ENCODE measurements at regions not wholly inside any gene's neighbourhood (a gene's known extent, or its start where the extent isn't known, plus 50 kb on each side); places are given as distances from the start of the nearest gene placed in this dataset.

DNA sequence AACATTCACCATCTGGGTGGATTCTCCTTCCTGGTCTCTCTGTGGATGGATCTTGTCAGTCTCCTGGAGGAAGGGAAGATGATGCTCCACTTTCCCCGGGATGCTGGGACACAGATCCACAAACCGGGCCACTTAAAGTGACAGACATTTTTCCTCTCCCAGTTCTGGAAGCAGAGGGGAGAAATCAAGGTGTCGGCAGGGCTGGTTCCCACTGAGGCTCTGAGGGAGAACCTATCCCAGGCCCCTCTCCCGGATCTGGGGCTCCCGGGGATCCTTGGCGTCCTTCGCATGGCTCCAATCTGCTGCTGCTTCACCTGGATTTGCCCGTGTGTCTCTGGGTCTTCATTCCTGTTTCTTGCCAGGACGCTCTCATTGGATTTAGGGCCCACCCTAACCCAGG, 263.1 kb upstream of the TNRC6C start:
- Histone ChIP-seq H3K79me1 (ENCODE audit: low read depth, low read length) (no peaks in the 10 kb centered on the region), H2AFZ (ENCODE audit: low read length) (no peak overlapping the region), H3K4me2 (ENCODE audit: insufficient read depth, low read length, poor library complexity, severe bottlenecking) (no peak overlapping the region), H3K27ac (replicated peaks; ENCODE audit: low read length) (no peak overlapping the region), H2BK120ac (ENCODE audit: low read depth, low read length) (no peak overlapping the region), H4K8ac (ENCODE audit: low read depth, low read length) (no peak overlapping the region), H3K9ac (ENCODE audit: low read depth, low read length, poor library complexity) (no peak overlapping the region), H4K91ac (ENCODE audit: low read depth, low read length, poor library complexity) (no peak overlapping the region), H3K4me1 (ENCODE audit: control insufficient read depth in 2 of 2, insufficient read depth in 1 of 2, low read depth in 1 of 2, low read length in 2 of 2) (peaks cover 7 to 12% of the 10 kb centered on the region in 2 donors), H3K23ac (ENCODE audit: low read depth, low read length, poor library complexity) (no peak overlapping the region), H3K4ac (ENCODE audit: low read length) (no peak overlapping the region), H3K18ac (ENCODE audit: low read length) (peak overlapping the region; percentile 65), H3K4me3 (ENCODE audit: low read length in 2 of 2) (no peak overlapping the region), H3K14ac (ENCODE audit: low read length) (no peak overlapping the region), H3K27me3 (ENCODE audit: control insufficient read depth in 3 of 3, insufficient read depth in 3 of 3, low read depth in 1 of 3, low read length in 3 of 3) (peaks cover 0 to 87% (median 6%) of the 10 kb centered on the region in 3 experiments), H3K36me3 (replicated peaks in 1 of 2; ENCODE audit: control insufficient read depth in 2 of 2, insufficient read depth in 2 of 2, low read length in 2 of 2) (no peaks in the 10 kb centered on the region), H2BK15ac (ENCODE audit: low read length) (no peak overlapping the region), H2BK12ac (ENCODE audit: low read length) (no peak overlapping the region), H2BK5ac (ENCODE audit: low read length) (peak overlapping the region; percentile 84), H3K9me3 (replicated peaks in 1 of 2; ENCODE audit: control insufficient read depth in 2 of 2, insufficient read depth in 1 of 2, low read depth in 1 of 2, low read length in 2 of 2) (peaks cover 0 to 2% of the 10 kb centered on the region in 2 donors), H2AK5ac (ENCODE audit: low read depth, low read length) (peak overlapping the region; percentile 30)
- DNase-seq (ENCODE audit: low spot score): no peak
- no CpG with 5 or more reads among the region's 9 CpGs for WGBS, 2 donors (ENCODE audit: extremely low coverage in 2 of 2, insufficient read length in 2 of 2, insufficient replicate concordance in 1 of 2)

DNA sequence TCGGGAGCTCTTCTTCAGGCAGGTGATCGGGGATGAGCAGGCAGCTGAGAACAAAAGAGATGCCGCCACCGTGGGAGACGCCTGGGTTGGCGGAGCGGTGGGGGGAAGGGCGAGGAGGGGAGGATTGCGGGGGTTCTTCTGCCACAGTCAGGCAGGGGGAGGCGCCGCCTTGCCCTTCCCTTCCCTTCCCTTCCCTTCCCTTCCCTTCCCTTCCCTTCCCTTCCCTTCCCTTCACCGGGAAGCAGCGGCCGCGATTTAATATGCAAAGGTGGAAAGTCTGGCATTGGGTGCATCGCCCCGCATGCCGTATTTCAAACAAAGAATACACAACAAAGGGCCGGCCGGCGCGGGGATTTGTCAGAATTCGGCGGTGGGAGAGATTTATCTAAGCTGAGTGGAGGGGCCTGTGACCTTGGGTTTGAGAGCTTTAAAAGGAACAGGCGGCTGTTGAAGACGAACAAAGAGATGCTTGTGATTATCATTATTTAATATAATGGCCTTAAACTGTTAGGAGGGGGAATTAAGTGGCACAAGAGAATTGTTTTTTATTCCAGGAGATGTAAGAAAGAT, 262.3 kb upstream of the TNRC6C start:
- Histone ChIP-seq H4K8ac (ENCODE audit: low read depth, low read length) (no peak overlapping the region), H3K18ac (ENCODE audit: low read length) (no peak overlapping the region), H3K27me3 (ENCODE audit: control insufficient read depth in 3 of 3, insufficient read depth in 3 of 3, low read depth in 1 of 3, low read length in 3 of 3) (peaks cover 0 to 82% (median 6%) of the 10 kb centered on the region in 3 experiments), H3K36me3 (replicated peaks in 1 of 2; ENCODE audit: control insufficient read depth in 2 of 2, insufficient read depth in 2 of 2, low read length in 2 of 2) (no peaks in the 10 kb centered on the region), H2BK5ac (ENCODE audit: low read length) (no peak overlapping the region), H3K4me1 (ENCODE audit: control insufficient read depth in 2 of 2, insufficient read depth in 1 of 2, low read depth in 1 of 2, low read length in 2 of 2) (peaks cover 7 to 12% of the 10 kb centered on the region in 2 donors), H2BK15ac (ENCODE audit: low read length) (no peak overlapping the region), H2AFZ (ENCODE audit: low read length) (peak overlapping the region; percentile 81), H2BK12ac (ENCODE audit: low read length) (no peak overlapping the region), H3K27ac (replicated peaks; ENCODE audit: low read length) (no peak overlapping the region), H2AK5ac (ENCODE audit: low read depth, low read length) (peak overlapping the region; percentile 30), H3K23ac (ENCODE audit: low read depth, low read length, poor library complexity) (no peak overlapping the region), H3K4me3 (ENCODE audit: low read length in 2 of 2) (no peak overlapping the region), H3K4ac (ENCODE audit: low read length) (no peak overlapping the region), H3K4me2 (ENCODE audit: insufficient read depth, low read length, poor library complexity, severe bottlenecking) (peak overlapping the region; percentile 43), H4K91ac (ENCODE audit: low read depth, low read length, poor library complexity) (no peak overlapping the region), H2BK120ac (ENCODE audit: low read depth, low read length) (no peak overlapping the region), H3K9ac (ENCODE audit: low read depth, low read length, poor library complexity) (peak overlapping the region; percentile 50), H3K9me3 (replicated peaks in 1 of 2; ENCODE audit: control insufficient read depth in 2 of 2, insufficient read depth in 1 of 2, low read depth in 1 of 2, low read length in 2 of 2) (peaks cover 0 to 2% of the 10 kb centered on the region in 2 donors), H3K79me1 (ENCODE audit: low read depth, low read length) (no peaks in the 10 kb centered on the region), H3K14ac (ENCODE audit: low read length) (no peak overlapping the region)
- WGBS, 2 donors (ENCODE audit: extremely low coverage in 2 of 2, insufficient read length in 2 of 2, insufficient replicate concordance in 1 of 2): no CpG with 5 or more reads among the region's 26 CpGs
- peak; percentile 26 for DNase-seq (ENCODE audit: low spot score)

DNA sequence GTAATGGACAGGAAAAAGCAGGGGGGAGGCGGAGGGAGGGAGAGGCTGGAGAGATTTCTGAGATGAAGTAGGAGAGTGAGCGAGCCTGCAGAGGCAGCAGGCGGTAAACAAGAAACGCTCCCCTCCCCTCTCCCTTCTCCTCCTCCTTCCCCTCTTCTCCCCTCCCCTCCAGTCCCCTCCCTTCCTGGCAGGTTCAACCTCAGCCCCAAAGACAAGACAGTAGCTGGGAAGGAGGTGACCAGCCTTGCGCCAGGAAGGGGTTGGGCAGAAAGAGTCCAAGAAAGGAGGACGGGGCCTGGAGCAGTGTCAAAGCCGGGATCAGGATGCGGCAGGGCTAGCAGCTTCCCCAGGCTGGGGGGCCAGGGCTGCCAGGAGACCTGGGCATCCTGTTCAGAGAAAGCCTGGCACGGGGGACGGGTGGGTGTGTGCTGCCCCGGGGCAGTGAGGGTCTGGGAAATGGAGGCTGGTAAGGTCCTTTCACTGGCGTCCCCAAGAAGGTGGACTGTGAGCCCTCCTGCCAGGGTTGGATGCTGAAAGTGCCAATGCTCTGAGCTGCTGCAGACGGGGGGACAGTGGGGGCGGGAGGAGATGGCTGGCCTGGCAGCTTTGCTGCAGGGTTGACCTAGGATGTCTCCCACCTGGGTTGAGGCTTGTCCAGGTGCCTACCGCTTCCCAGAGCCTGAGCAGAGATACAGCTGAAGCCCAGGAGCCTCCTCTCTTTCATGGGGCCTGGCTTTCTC, 261.6 kb upstream of the TNRC6C start:
- Histone ChIP-seq H2BK120ac (ENCODE audit: low read depth, low read length) (no peak overlapping the region), H3K27me3 (ENCODE audit: control insufficient read depth in 3 of 3, insufficient read depth in 3 of 3, low read depth in 1 of 3, low read length in 3 of 3) (peaks cover 0 to 75% (median 6%) of the 10 kb centered on the region in 3 experiments), H2AK5ac (ENCODE audit: low read depth, low read length) (peak overlapping the region; percentile 84), H2BK12ac (ENCODE audit: low read length) (peak overlapping the region; percentile 47), H2AFZ (ENCODE audit: low read length) (peak overlapping the region; percentile 81), H4K8ac (ENCODE audit: low read depth, low read length) (no peak overlapping the region), H3K4me3 (ENCODE audit: low read length in 2 of 2) (no peak overlapping the region), H3K79me1 (ENCODE audit: low read depth, low read length) (no peaks in the 10 kb centered on the region), H3K4me1 (ENCODE audit: control insufficient read depth in 2 of 2, insufficient read depth in 1 of 2, low read depth in 1 of 2, low read length in 2 of 2) (peaks cover 7 to 12% of the 10 kb centered on the region in 2 donors), H3K4me2 (ENCODE audit: insufficient read depth, low read length, poor library complexity, severe bottlenecking) (peak overlapping the region; percentile 43), H3K27ac (replicated peaks; ENCODE audit: low read length) (no peak overlapping the region), H3K14ac (ENCODE audit: low read length) (no peak overlapping the region), H4K91ac (ENCODE audit: low read depth, low read length, poor library complexity) (no peak overlapping the region), H3K36me3 (replicated peaks in 1 of 2; ENCODE audit: control insufficient read depth in 2 of 2, insufficient read depth in 2 of 2, low read length in 2 of 2) (no peaks in the 10 kb centered on the region), H3K9me3 (replicated peaks in 1 of 2; ENCODE audit: control insufficient read depth in 2 of 2, insufficient read depth in 1 of 2, low read depth in 1 of 2, low read length in 2 of 2) (peaks cover 0 to 5% of the 10 kb centered on the region in 2 donors), H2BK15ac (ENCODE audit: low read length) (peak overlapping the region; percentile 40), H3K4ac (ENCODE audit: low read length) (no peak overlapping the region), H2BK5ac (ENCODE audit: low read length) (peak overlapping the region; percentile 47), H3K9ac (ENCODE audit: low read depth, low read length, poor library complexity) (no peak overlapping the region), H3K18ac (ENCODE audit: low read length) (peak overlapping the region; percentile 8), H3K23ac (ENCODE audit: low read depth, low read length, poor library complexity) (no peak overlapping the region)
- WGBS, 2 donors (ENCODE audit: extremely low coverage in 2 of 2, insufficient read length in 2 of 2, insufficient replicate concordance in 1 of 2): no CpG with 5 or more reads among the region's 15 CpGs
- no peak for DNase-seq (ENCODE audit: low spot score)
